HepG2 (cell line): ENCODE measurements at regions not wholly inside any gene's neighbourhood (a gene's known extent, or its start where the extent isn't known, plus 50 kb on each side); places are given as distances from the start of the nearest gene placed in this dataset.

Experiments used
- HMGA1 ChIP-seq: sonication (generic); formaldehyde crosslinking; conservative IDR thresholded peaks from 2 replicates; pipeline ENCODE4 v1.4.0; 2020; ENCODE audit warnings: missing genetic modification reagents
- NR2F6 ChIP-seq, 2 experiments: IDR thresholded peaks; 2 replicates each; pipeline ENCODE4 v1.6.1; 2016; ENCODE audit warnings: antibody characterized with exemption in 1 of 2, mild to moderate bottlenecking in 1 of 2
- TEF ChIP-seq: sonication (generic); formaldehyde crosslinking; IDR thresholded peaks from 2 replicates; pipeline ENCODE4 v1.5.0; 2020; ENCODE audit warnings: missing genetic modification reagents
- TERF1 ChIP-seq: sonication (generic); formaldehyde crosslinking; IDR thresholded peaks from 2 replicates; pipeline ENCODE4 v1.8.0; 2022; ENCODE audit warnings: mild to moderate bottlenecking, missing genetic modification reagents, moderate library complexity
- THAP11 ChIP-seq: IDR thresholded peaks from 2 replicates; pipeline ENCODE4 v1.6.1; 2016; ENCODE audit warnings: missing biosample characterization, missing genetic modification reagents
- ZKSCAN5 ChIP-seq: sonication (generic); formaldehyde crosslinking; IDR thresholded peaks from 2 replicates; pipeline ENCODE4 v1.5.1; 2020; ENCODE audit warnings: mild to moderate bottlenecking, missing genetic modification reagents
- ZNF292 ChIP-seq: sonication (generic); formaldehyde crosslinking; IDR thresholded peaks from 2 replicates; pipeline ENCODE4 v1.8.1; 2022; ENCODE audit warnings: mild to moderate bottlenecking, low read depth, missing genetic modification reagents, borderline replicate concordance
- ZNF614 ChIP-seq: IDR thresholded peaks from 2 replicates; pipeline ENCODE4 v1.6.1; 2018; ENCODE audit warnings: missing biosample characterization, missing genetic modification reagents, inconsistent platforms, borderline replicate concordance
- TF ChIP-seq, protein P1 (sequence below): sonication (generic); formaldehyde crosslinking; IDR thresholded peaks from 2 replicates; pipeline ENCODE4 v1.4.0; 2020; ENCODE audit warnings: mild to moderate bottlenecking, low read depth, missing genetic modification reagents

GRCh38 chr19:30663611-30664174 is 291.5 kb downstream of the ZNF536 start (continued):
- TF ChIP-seq, protein P1, sequence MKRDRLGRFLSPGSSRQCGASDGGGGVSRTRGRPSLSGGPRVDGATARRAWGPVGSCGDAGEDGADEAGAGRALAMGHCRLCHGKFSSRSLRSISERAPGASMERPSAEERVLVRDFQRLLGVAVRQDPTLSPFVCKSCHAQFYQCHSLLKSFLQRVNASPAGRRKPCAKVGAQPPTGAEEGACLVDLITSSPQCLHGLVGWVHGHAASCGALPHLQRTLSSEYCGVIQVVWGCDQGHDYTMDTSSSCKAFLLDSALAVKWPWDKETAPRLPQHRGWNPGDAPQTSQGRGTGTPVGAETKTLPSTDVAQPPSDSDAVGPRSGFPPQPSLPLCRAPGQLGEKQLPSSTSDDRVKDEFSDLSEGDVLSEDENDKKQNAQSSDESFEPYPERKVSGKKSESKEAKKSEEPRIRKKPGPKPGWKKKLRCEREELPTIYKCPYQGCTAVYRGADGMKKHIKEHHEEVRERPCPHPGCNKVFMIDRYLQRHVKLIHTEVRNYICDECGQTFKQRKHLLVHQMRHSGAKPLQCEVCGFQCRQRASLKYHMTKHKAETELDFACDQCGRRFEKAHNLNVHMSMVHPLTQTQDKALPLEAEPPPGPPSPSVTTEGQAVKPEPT = no peak
- TF ChIP-seq TERF1 (no peak), ZKSCAN5 (CRISPR knock-in tag) (no peak), ZNF292 (CRISPR knock-in tag) (no peak), ZNF614 (CRISPR knock-in tag) (no peak), HMGA1 (CRISPR knock-in tag) (no peak), TEF (CRISPR knock-in tag) (no peak), THAP11 (no peak), NR2F6 (IDR thresholded peaks at IDR 0.05) (no peak), NR2F6 (CRISPR knock-in tag; IDR thresholded peaks at IDR 0.05) (no peak)
